B cell (primary cell): ENCODE measurements at regions not wholly inside any gene's neighbourhood (a gene's known extent, or its start where the extent isn't known, plus 50 kb on each side); places are given as distances from the start of the nearest gene placed in this dataset.

Source experiments
- ATAC-seq: fragments of 200-7000 bp; cut with Tn5 transposase; one replicate; pipeline ENCODE4 v1.10.0; 2021; ENCODE audit warnings: low read depth, mild to moderate bottlenecking, moderate number of reproducible peaks, moderate library complexity
- CTCF ChIA-PET: fragments of 350-600 bp; sonication (Branson Sonifier 250); formaldehyde crosslinking; loops from one replicate; lab custom pipeline; 2021; ENCODE audit warnings: antibody characterized with exemption, inconsistent platforms; lab: Charles Lee
- POLR2A ChIA-PET: fragments of 350-600 bp; sonication (Branson Sonifier 250); formaldehyde crosslinking; loops from one replicate; lab custom pipeline; 2021; ENCODE audit warnings: antibody characterized with exemption; lab: Charles Lee
- DNase-seq: peaks from one replicate; pipeline ENCODE4 v3.0.0; 2013
- H2AFZ ChIP-seq: 2 replicates; pipeline ENCODE4 v1.6.1; 2012; ENCODE audit warnings: mild to moderate bottlenecking, low read depth, low read length; ENCODE audit not compliant: insufficient read depth, poor library complexity, severe bottlenecking
- H3K27ac ChIP-seq, 2 donors: 1 replicate in 1 of 2; 2 replicates in 1 of 2; pipeline ENCODE4 v1.5.1; 2012 to 2013; ENCODE audit warnings: low read length in 2 of 2, mild to moderate bottlenecking in 2 of 2, moderate library complexity in 1 of 2
- H3K27me3 ChIP-seq, 4 experiments: fragments of 200-600 bp in 1 of 4; sonication (generic) in 1 of 4; replicated peaks in 1 of 4; 1 replicate in 2 of 4; 2 replicates in 2 of 4; pipeline versions ENCODE4 v1.6.1 to v1.7.0; 2013 to 2016; ENCODE audit warnings: low read length in 3 of 4, mild to moderate bottlenecking in 2 of 4, mixed read lengths in 1 of 4, moderate library complexity in 1 of 4; ENCODE audit not compliant: insufficient read depth in 4 of 4, control insufficient read depth in 3 of 4; ENCODE audit errors: control extremely low read depth in 1 of 4
- H3K36me3 ChIP-seq, 2 experiments: replicated peaks in 1 of 2; 1 replicate in 1 of 2; 2 replicates in 1 of 2; pipeline versions ENCODE4 v1.6.1 to v1.7.1; 2013; ENCODE audit warnings: low read length in 1 of 2; ENCODE audit not compliant: insufficient read depth in 2 of 2, control insufficient read depth in 1 of 2; ENCODE audit errors: control extremely low read depth in 1 of 2, extremely low read depth in 1 of 2
- H3K4me1 ChIP-seq, 2 donors: fragments of 200-600 bp in 1 of 2; sonication (generic) in 1 of 2; 1 replicate in 1 of 2; 2 replicates in 1 of 2; pipeline versions ENCODE4 v1.5.1 to v1.6.1; 2013 to 2017; ENCODE audit warnings: low read length in 2 of 2; ENCODE audit not compliant: control insufficient read depth in 2 of 2, insufficient read depth in 2 of 2
- H3K4me2 ChIP-seq: replicated peaks from 2 replicates; pipeline ENCODE3; 2012; ENCODE audit warnings: mild to moderate bottlenecking, low read depth, low read length; ENCODE audit not compliant: poor library complexity, severe bottlenecking
- H3K4me3 ChIP-seq, 5 experiments: fragments of 200-600 bp in 1 of 5; sonication (generic) in 1 of 5; 1 replicate in 3 of 5; 2 replicates in 2 of 5; pipeline versions ENCODE4 v1.5.1 to v1.7.0; 2011 to 2016; ENCODE audit warnings: low read length in 4 of 5, mild to moderate bottlenecking in 4 of 5, low read depth in 2 of 5, control low read depth in 1 of 5, moderate library complexity in 1 of 5; ENCODE audit not compliant: insufficient read depth in 1 of 5; ENCODE audit errors: control extremely low read depth in 1 of 5, extremely low read depth in 1 of 5
- H3K79me2 ChIP-seq: fragments of 200-600 bp; sonication (generic); one replicate; pipeline ENCODE4 v1.6.0; 2016; ENCODE audit warnings: low read length; ENCODE audit not compliant: control insufficient read depth, insufficient read depth
- H3K9ac ChIP-seq: fragments of 200-600 bp; sonication (generic); 2 replicates; pipeline ENCODE4 v1.6.1; 2017; ENCODE audit warnings: mild to moderate bottlenecking, low read length, moderate library complexity
- H3K9me3 ChIP-seq, 3 donors: one replicate each; pipeline versions ENCODE4 v1.6.1 to v1.7.1; 2013; ENCODE audit warnings: low read length in 2 of 3; ENCODE audit not compliant: control insufficient read depth in 2 of 3, insufficient read depth in 1 of 3; ENCODE audit errors: control extremely low read depth in 1 of 3
- H4K20me1 ChIP-seq: 2 replicates; pipeline ENCODE4 v1.6.0; 2012; ENCODE audit warnings: mild to moderate bottlenecking, low read length; ENCODE audit not compliant: insufficient read depth, control insufficient read depth, poor library complexity, severe bottlenecking
- H3K27ac Mint-ChIP-seq: one replicate; pipeline ENCODE4 v1.8.0; 2021; ENCODE audit warnings: mixed read lengths
- H3K27me3 Mint-ChIP-seq: one replicate; pipeline ENCODE4 v1.8.0; 2021; ENCODE audit warnings: mixed read lengths
- H3K4me1 Mint-ChIP-seq: one replicate; pipeline ENCODE4 v1.8.0; 2021; ENCODE audit warnings: mixed read lengths
- H3K4me3 Mint-ChIP-seq: one replicate; pipeline ENCODE4 v1.8.0; 2021; ENCODE audit warnings: mixed read lengths
- H3K9me3 Mint-ChIP-seq: one replicate; pipeline ENCODE4 v1.8.0; 2022; ENCODE audit warnings: mixed read lengths; ENCODE audit not compliant: insufficient read depth
- CTCF ChIP-seq: fragments of 200-600 bp; IDR thresholded peaks from one replicate; pipeline ENCODE4 v1.8.0; 2022; ENCODE audit warnings: antibody characterized with exemption, mild to moderate bottlenecking
- EZH2 ChIP-seq: IDR thresholded peaks from 2 replicates; pipeline ENCODE4 v1.6.1; 2012; ENCODE audit warnings: borderline replicate concordance, low read depth, mild to moderate bottlenecking, moderate library complexity, low read length; ENCODE audit not compliant: insufficient read depth, poor library complexity, severe bottlenecking
- WGBS: methylation state at CpG from one replicate; pipeline ENCODE4 v1.1.5; 2013; ENCODE audit warnings: missing lambda C conversion rate; ENCODE audit not compliant: insufficient coverage; 5-methylcytosine and 5-hydroxymethylcytosine counted together
- intact Hi-C: fragments of 100-400 bp; cut with micrococcal nuclease; formaldehyde crosslinking; loops from one replicate; pipeline ENCODE4 v1.10.0; 2022

GRCh38 chr4:115334736-115335411, 221.5 kb upstream of the NDST4 start:
- Mint-ChIP-seq H3K4me3 (no peak overlapping the region), H3K27me3 (no peaks in the 10 kb centered on the region), H3K27ac (no peak overlapping the region), H3K9me3 (no peaks in the 10 kb centered on the region), H3K4me1 (no peaks in the 10 kb centered on the region)
- ATAC-seq (no peak), DNase-seq (no peak)
- Histone ChIP-seq H3K27ac (no peak overlapping the region), H3K4me1 (no peaks in the 10 kb centered on the region), H3K36me3 (no peaks in the 10 kb centered on the region), H3K79me2 (no peaks in the 10 kb centered on the region), H3K9ac (no peak overlapping the region), H3K27me3 (no peaks in the 10 kb centered on the region), H3K9me3 (no peaks in the 10 kb centered on the region), H3K4me2 (no peak overlapping the region), H4K20me1 (no peaks in the 10 kb centered on the region), H2AFZ (no peak overlapping the region), H3K4me3 (no peak overlapping the region)
- no CpG with 5 or more reads among the region's 4 CpGs for WGBS
- ChIA-PET CTCF (no interaction called here), POLR2A (no interaction called here)
- intact Hi-C loops = no loop called here
- TF ChIP-seq EZH2 = no peak
- no peak for TF ChIP-seq CTCF

GRCh38 chr4:115332078-115332477, 218.7 kb upstream of the NDST4 start:
- no peak for DNase-seq
- Histone ChIP-seq H3K9ac (no peak overlapping the region), H3K4me3 (no peak overlapping the region), H3K4me1 (no peaks in the 10 kb centered on the region), H3K9me3 (no peaks in the 10 kb centered on the region), H3K4me2 (no peak overlapping the region), H2AFZ (no peak overlapping the region), H3K36me3 (no peaks in the 10 kb centered on the region), H3K27ac (no peak overlapping the region), H4K20me1 (no peaks in the 10 kb centered on the region), H3K27me3 (no peaks in the 10 kb centered on the region), H3K79me2 (no peaks in the 10 kb centered on the region)
- ATAC-seq = no peak
- Mint-ChIP-seq H3K4me1 (no peaks in the 10 kb centered on the region), H3K9me3 (no peaks in the 10 kb centered on the region), H3K4me3 (no peak overlapping the region), H3K27me3 (no peaks in the 10 kb centered on the region), H3K27ac (no peak overlapping the region)
- CTCF ChIA-PET = no interaction called here
- POLR2A ChIA-PET = no interaction called here
- intact Hi-C loops = no loop called here
- WGBS = no CpG with 5 or more reads among the region's 1 CpG
- no peak for TF ChIP-seq CTCF
- no peak for TF ChIP-seq EZH2
